ENCODE measurements at regions not wholly inside any gene's neighbourhood (a gene's known extent, or its start where the extent isn't known, plus 50 kb on each side); places are given as distances from the start of the nearest gene placed in this dataset.

GRCh38 chr1:239861985-239862384 lies 229.7 kb upstream of the FMN2 start:
- no peak for DNase-seq
- Mint-ChIP-seq H3K4me1 (ENCODE audit: low read depth, unreplicated experiment) (no peaks in the 10 kb centered on the region), H3K4me3 (ENCODE audit: unreplicated experiment) (no peak overlapping the region), H3K27ac (ENCODE audit: unreplicated experiment) (no peak overlapping the region), H3K27me3 (ENCODE audit: unreplicated experiment) (no peaks in the 10 kb centered on the region), H3K9me3 (ENCODE audit: unreplicated experiment) (peaks cover 3% of the 10 kb centered on the region), H3K36me3 (ENCODE audit: unreplicated experiment) (no peaks in the 10 kb centered on the region)
- TF ChIP-seq, protein P1, sequence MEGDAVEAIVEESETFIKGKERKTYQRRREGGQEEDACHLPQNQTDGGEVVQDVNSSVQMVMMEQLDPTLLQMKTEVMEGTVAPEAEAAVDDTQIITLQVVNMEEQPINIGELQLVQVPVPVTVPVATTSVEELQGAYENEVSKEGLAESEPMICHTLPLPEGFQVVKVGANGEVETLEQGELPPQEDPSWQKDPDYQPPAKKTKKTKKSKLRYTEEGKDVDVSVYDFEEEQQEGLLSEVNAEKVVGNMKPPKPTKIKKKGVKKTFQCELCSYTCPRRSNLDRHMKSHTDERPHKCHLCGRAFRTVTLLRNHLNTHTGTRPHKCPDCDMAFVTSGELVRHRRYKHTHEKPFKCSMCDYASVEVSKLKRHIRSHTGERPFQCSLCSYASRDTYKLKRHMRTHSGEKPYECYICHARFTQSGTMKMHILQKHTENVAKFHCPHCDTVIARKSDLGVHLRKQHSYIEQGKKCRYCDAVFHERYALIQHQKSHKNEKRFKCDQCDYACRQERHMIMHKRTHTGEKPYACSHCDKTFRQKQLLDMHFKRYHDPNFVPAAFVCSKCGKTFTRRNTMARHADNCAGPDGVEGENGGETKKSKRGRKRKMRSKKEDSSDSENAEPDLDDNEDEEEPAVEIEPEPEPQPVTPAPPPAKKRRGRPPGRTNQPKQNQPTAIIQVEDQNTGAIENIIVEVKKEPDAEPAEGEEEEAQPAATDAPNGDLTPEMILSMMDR (IDR thresholded peaks at IDR 0.05; ENCODE audit: partially characterized antibody, unreplicated experiment) = no peak

- no peak for DNase-seq
- Mint-ChIP-seq H3K27ac (ENCODE audit: unreplicated experiment) (no peak overlapping the region), H3K4me3 (ENCODE audit: unreplicated experiment) (no peak overlapping the region), H3K27me3 (ENCODE audit: unreplicated experiment) (no peaks in the 10 kb centered on the region), H3K4me1 (ENCODE audit: low read depth, unreplicated experiment) (no peaks in the 10 kb centered on the region), H3K36me3 (ENCODE audit: unreplicated experiment) (no peaks in the 10 kb centered on the region), H3K9me3 (ENCODE audit: unreplicated experiment) (peaks cover 4% of the 10 kb centered on the region)
- TF ChIP-seq, protein P1 (IDR thresholded peaks at IDR 0.05; ENCODE audit: partially characterized antibody, unreplicated experiment) = no peak
Observed at GRCh38 chr1:239868058-239868832, 223.4 kb upstream of the FMN2 start.

DNA sequence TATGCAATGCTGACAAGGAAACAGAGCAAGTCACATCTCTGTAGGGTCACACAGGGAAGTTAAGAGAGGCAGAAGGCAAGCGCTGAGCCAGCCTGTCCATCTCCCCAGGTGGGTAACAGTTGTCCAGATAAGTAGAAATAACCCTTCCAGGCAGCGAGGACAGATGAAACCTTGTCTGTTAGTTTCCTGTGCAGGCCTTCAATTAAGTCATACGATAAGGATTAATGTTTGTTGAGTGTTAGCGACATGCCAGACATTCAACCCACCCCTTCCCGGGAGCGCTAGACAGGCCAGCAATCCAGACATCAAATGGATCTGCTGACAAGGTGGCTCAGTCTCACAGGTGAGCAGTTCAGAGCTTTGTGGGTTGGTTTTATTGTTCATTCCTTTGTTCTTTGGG lies 221.5 kb upstream of the FMN2 start:
- no peak overlapping the region for H3K4me3 Mint-ChIP-seq (ENCODE audit: unreplicated experiment)
- no peaks in the 10 kb centered on the region for H3K36me3 Mint-ChIP-seq (ENCODE audit: unreplicated experiment)
- no peaks in the 10 kb centered on the region for H3K4me1 Mint-ChIP-seq (ENCODE audit: low read depth, unreplicated experiment)
- TF ChIP-seq, protein P1 (IDR thresholded peaks at IDR 0.05; ENCODE audit: partially characterized antibody, unreplicated experiment) = no peak
- H3K27ac Mint-ChIP-seq (ENCODE audit: unreplicated experiment) = no peak overlapping the region
- DNase-seq = no peak
- peaks cover 3% of the 10 kb centered on the region for H3K9me3 Mint-ChIP-seq (ENCODE audit: unreplicated experiment)
- no peaks in the 10 kb centered on the region for H3K27me3 Mint-ChIP-seq (ENCODE audit: unreplicated experiment)

DNA sequence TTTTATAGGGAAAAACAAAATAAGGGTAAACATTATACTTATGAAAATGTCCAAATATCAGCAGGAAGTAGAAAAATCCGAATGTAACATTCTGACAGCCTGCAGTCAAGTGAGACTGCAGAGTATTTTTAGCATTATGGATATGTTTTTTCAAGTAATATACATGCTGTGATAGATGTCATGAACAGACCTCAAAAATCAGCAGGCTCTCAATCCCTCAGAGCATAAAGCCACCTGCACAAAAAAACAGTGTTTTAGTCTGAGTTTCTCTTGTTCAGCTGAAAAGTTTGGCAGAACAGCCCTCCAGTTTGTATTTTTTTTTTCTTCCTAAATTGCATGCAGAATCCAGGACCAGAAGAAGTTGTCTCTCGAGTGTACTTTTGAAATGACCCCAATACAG lies 219.1 kb upstream of the FMN2 start:
- Mint-ChIP-seq H3K27ac (ENCODE audit: unreplicated experiment) (no peak overlapping the region), H3K4me3 (ENCODE audit: unreplicated experiment) (no peak overlapping the region), H3K9me3 (ENCODE audit: unreplicated experiment) (peaks cover 1% of the 10 kb centered on the region), H3K27me3 (ENCODE audit: unreplicated experiment) (no peaks in the 10 kb centered on the region), H3K36me3 (ENCODE audit: unreplicated experiment) (no peaks in the 10 kb centered on the region), H3K4me1 (ENCODE audit: low read depth, unreplicated experiment) (no peaks in the 10 kb centered on the region)
- TF ChIP-seq, protein P1 (IDR thresholded peaks at IDR 0.05; ENCODE audit: partially characterized antibody, unreplicated experiment) = no peak
- no peak for DNase-seq

GRCh38 chr1:239874831-239875230 lies 216.9 kb upstream of the FMN2 start:
- Mint-ChIP-seq H3K27ac (ENCODE audit: unreplicated experiment) (no peak overlapping the region), H3K4me3 (ENCODE audit: unreplicated experiment) (no peak overlapping the region), H3K36me3 (ENCODE audit: unreplicated experiment) (no peaks in the 10 kb centered on the region), H3K4me1 (ENCODE audit: low read depth, unreplicated experiment) (no peaks in the 10 kb centered on the region), H3K9me3 (ENCODE audit: unreplicated experiment) (peaks cover 1% of the 10 kb centered on the region), H3K27me3 (ENCODE audit: unreplicated experiment) (no peaks in the 10 kb centered on the region)
- TF ChIP-seq, protein P1 (IDR thresholded peaks at IDR 0.05; ENCODE audit: partially characterized antibody, unreplicated experiment) = no peak
- no peak for DNase-seq

Measured in glutamatergic neuron (in vitro differentiated cells).